GM21528 (cell line): ENCODE measurements at regions not wholly inside any gene's neighbourhood (a gene's known extent, or its start where the extent isn't known, plus 50 kb on each side); places are given as distances from the start of the nearest gene placed in this dataset.
A peak's percentile ranks its signal among the peaks of the same experiment; 100 is the strongest.

Experiments used
- ATAC-seq: cut with Tn5 transposase; IDR thresholded peaks from one replicate; pipeline ENCODE4 v1.9.1; 2021; ENCODE audit warnings: mild to moderate bottlenecking, moderate library complexity; ENCODE audit not compliant: unreplicated experiment, low FRiP score

DNA sequence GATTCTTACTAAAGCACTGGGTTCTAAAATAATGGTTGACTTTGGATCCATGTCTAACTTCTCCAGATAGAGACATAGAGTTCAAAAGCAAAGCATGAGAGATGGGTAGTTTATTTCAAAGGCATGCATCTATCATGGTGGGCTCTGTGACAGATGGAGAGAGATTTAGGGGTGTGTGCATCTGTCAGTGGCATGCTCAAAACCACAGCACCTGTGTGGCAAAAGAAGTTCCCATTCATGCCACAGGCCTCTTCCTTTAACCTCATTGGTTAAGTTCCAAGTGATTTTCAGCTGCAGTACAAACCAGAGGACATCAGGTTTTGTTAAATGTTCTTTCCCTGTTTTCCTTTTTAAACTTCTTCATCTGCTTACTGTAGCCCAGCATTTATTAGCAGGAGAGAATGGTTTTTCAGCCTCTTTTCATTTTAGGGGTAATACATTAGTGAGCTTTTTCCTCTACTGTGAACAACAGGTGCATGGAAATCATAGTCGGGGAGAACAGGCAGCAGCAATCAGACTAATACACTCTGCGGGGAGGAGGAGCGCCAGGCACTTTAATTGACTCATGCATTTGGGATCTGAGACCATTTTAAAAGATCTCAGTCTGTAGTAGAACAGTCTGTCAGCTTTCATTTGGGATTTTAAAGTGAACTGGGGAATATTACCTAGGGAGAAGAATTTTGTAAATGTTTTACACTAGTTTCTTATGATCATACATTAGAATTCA, 52.4 kb upstream of the UPP2 start:
- no peak for ATAC-seq

DNA sequence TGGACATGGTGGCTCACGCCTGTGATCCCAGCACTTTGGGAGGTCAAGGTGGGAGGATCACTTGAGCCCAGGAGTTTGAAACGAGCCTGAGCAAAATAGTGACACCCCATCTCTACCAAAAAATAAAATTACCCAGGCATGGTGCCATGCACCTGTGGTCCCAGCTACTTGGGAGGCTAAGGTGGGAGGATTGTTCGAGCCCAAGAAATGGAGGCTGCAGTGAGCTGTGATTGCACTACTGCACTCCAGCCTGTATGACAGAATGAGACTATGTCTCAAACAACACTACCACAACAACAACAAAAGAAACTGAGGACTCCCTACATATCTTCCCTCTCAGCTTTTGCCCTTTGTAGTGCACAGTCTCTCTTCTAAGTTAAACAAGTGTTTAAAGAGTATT, 53.3 kb upstream of the UPP2 start:
- ATAC-seq = no peak

DNA sequence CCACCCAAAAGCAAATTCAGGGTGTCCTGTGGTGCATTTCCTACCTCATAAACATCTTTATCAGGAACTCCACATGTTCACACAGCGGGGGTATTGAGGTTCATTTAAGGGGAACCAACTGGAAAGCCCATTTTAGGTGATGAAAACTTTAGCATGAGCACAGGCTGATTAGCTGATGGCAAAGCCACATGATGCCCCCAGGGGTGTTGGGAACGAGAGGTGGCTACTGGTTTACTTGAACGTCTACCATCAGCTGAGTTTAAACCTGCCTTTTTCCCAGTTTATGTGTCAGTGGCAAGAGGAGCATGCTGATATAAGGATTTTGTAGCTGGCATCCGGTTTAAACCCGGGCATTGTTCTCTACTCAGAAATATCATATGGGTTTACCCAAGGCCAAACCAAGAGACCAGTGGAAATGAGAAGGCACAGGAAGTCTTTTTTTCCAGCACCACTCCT, 54.5 kb upstream of the UPP2 start:
- no peak for ATAC-seq

DNA sequence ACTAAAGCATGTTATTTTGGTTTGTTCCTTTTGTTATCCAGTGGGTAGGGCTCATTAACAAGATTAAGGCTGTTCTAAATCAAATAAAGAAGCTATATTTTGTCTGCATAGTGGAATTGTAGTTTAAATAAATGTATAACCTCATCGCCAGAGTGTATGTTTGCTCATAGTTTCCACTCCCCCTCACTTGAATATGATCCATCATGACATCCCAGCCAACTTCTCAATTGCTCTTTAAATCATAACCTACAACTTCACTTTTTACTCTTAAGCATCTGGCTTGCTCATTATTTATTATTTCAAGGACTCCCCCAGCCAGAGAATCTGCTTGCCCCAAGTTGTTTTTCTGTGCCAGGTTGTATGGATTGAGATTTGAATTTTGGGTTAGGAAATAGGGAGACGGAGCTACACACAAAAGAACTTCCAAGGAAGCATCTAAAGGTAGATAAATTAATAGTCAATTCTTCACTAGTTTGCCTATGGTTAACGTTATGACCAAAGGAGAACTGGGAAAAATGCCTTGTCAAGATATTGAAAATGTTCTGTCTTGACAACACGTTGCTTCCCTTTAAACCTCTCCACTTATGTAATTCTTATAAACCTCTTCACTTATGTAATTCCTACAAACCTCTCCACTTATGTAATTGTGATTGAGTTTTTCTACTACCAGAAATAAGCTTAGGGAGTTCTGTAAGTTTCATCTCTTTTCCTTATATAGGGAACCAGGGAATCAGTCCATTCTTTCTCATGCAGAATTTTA, 55.4 kb upstream of the UPP2 start:
- no peak for ATAC-seq

DNA sequence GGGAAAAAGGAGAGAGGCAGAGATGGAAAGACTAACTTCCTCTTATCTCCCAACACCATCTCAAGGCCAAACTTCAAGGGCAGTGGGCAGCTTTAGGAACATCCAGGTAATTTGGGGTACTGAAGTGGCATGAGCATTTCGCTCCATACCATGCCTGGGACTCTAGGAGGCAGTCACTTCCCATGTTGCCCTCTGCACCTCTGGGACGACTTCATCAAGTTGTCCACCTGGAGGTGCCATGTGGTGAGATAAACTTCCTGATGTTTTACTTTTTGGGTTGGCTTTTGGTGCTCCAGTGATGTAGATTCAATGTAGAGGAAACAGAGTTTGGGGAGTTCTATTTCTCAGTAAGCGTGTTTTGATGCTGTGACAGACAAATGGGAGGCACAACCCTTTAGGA, 56.3 kb upstream of the UPP2 start:
- no peak for ATAC-seq

DNA sequence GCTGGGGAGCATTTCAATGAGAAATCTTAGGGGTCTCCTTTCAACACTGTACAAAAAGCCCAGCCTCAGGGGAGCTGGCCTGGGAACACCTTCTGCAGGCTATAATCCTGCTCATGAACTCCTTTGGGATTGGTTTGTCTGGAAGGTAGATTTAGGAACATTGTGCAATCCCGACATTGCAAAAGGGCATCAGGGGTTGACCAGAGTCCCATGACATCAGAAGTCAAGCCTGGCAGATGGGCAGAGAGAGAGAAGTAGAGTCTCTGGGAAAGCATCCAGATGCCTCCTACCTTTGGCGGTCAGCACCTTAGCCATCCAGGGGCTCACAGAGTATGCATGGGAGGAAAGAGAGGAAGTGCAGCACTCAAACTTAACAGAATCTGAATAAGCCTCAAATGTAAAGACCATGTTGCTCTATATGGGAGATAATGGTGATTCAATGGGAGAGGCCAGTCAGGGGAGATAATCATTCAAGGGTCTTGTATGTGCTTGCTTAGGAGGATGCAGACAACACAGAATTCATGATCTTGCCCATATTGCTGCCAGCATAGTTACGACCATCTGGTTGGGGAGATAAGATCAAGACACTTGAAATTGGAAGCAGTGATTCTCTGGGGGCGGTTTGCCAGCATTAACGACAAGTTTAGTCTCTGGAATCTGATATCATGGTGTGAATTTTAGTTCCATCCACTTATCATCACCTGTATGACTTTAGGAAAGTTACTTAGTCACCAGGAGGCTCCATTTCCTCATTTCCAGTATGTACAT, 58.3 kb upstream of the UPP2 start:
- no peak for ATAC-seq

DNA sequence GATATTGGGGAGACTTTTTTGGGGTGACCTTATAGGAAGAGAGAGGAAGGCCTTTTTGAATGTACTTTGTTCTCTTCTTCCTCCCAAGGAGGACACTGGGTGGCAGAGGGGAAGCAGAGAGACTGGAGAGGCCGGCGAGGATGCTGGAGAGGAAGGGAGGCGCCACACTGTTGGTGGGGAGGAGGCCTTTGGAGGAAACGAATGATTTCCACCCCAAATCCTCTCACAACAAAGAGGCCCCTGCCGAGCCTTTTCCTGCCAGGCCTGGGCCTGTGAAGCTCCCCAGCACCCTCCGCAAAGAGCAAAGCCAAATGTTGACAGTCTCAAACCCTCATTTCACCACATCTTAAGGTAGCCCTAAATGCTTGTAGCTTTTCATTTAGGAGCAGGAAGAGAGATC, 59.0 kb upstream of the UPP2 start:
- ATAC-seq = no peak

DNA sequence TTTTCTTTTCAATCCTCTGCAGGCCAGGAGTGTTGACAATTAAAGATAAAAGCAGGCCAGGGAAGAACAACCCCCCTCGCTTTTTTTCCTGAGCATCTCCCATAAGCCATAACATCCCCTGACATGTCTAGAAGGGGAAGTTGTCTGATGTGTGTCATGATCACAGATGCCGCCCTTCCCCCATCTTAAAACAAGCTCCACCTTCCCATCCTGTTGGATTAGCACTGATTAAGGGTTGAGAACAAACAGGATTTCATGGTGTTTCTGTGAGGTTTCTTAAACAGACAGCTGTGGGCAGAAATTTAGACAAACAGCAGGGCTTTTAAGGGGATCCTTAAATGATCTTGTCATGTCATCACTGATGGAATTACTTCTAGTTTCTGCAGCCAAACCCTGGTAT, 59.4 kb upstream of the UPP2 start:
- ATAC-seq = no peak

DNA sequence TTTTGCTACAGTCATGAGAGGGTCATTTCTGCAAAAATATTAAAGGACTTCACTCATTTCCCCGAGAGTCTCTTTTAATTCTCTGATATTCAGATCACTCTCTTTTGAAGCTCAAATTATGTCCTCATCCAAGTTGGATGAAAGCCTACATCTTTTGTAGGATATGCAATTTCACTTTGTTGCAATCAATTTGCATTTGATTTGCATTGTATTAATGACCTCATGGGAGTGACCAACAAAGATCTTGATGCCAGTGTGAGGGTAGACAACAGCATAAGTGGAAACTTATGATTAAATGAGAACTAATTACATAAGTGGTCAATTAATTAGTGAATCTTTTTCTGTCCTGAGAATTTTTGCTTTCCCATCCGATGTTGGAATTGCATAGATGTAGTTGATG, 60.3 kb upstream of the UPP2 start:
- ATAC-seq = no peak

DNA sequence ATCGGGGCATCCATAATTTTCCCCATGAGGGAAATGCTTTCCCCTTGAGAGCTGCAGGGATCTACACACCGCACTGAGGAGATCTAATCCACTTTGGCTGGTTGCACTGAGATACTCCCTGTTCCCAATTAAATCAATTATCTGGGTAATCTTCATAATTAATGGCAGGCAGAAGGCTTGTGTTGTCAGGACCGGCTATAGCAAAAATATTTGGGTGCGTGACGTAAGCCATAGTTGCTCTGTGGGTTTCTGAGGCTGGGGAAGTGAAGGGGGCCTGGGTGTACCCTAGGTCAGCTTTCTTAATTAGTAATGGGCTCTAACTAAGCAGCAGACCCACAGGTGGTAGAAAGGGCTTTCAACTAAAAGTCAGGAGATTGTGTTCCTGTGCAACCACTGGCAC, 62.8 kb upstream of the UPP2 start:
- ATAC-seq = no peak

DNA sequence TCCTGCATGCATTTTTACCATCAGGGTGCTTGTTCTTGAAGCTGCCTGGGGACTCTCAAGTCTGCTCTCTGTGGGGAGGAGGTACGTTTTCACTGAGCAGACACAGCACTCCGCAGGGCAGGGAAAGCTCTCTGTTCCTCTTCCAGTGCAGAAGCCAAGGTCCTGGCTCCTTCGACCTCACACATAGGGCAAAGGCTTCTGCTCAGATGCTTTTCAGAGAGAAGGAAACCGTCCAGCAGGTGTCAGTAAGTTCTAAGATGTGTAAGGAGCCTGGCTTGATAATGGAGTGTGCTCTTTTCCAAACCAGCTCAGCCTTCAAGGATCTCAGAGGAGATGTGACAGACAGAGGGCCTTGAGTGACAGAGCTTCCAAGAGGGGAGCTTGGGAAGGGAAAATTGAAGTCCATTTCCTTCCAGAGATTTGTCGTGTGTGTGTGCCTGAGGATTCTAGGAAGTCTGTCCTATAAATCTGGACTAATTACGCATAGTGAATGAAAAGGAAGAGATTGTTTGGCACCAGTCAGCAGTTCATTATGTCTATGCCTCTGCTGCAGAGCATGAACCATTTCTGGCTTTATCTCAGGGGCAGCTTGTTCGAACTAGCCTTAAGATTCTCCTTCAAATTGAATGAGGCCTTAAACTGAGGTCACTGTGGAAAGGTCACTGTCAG, 67.3 kb upstream of the UPP2 start:
- peak; percentile 61 for ATAC-seq

DNA sequence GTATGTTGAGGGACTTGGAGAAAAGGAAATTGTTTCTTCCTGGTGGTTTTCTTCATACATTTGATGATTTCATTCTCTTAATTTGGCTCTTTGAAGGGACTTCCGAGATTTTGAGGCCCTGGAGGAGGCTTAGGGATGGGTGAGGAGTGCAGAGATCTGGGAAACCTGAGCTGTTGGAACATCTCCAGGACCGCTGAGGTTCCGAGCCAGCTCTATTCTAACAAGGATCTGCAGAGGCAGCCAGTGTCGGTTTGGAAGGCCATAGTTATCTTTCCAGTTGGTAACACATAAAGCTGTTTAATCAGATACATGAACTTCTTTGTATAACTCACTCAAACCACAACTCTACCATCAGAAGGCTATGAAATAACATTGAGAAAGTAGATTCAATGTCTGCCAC, 70.3 kb upstream of the UPP2 start:
- ATAC-seq = no peak

DNA sequence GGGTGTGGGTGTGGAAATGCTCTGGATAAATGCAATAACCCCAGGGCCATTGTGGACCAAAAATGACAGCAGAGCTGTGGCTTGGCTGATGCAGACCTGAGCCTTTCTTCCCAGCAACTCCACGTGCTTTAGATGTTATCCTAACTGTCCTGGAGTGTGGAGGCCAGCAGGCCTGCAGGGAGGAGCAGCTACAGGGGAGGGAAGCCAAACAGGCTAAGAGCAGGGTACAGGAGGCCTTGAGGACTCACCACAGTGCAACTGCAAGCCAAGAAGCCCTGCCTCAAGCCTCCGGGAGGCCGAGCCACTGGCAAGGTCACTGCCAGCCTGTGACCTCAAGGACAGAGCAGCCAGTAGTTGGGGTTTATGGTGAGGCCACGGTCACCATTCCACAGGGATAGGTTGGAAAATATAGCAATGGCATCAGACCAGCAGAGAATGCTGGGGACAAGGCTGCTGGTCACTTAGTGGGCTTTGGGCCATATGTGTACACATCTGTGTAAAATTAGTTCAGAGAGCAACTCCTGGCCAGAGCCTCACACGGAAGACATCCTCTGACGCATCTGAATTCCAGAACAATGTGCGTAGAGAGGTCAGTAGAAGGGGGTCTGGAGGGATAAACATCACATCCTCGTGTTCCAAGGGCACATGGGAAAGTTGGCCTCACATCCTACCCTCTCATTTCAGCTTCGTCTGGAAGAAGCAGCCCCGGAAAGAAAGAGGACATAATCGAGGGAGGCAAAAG, 76.2 kb upstream of the UPP2 start:
- no peak for ATAC-seq

DNA sequence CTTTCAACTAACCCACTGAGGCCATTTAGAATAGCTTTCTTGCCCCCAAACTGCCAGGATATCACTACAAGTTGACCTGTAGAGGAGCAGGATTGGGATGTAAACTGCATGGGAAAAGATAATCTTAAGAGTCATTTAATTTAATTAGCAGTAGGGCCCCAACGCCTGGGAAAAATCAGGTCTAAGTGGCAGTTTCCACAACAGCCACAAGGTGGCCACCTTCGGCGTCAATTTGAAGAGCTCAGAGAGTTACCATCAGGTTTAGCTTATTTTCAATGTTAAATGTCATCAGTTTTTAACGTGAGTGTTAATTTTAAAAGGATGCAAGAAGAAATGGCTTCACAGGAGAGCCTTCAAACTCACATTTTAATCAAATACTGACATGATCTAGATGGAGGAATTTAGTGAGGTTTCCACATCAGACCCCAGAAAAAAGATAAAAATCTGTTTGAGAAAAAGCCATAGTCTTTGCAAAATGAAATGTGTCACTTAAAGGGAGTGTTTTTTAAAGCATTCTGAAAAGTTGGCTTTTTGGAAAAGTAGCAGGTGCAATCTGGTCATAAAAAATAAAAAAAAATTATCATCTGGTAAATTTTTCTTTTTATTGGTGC, 77.3 kb upstream of the UPP2 start:
- ATAC-seq = no peak

DNA sequence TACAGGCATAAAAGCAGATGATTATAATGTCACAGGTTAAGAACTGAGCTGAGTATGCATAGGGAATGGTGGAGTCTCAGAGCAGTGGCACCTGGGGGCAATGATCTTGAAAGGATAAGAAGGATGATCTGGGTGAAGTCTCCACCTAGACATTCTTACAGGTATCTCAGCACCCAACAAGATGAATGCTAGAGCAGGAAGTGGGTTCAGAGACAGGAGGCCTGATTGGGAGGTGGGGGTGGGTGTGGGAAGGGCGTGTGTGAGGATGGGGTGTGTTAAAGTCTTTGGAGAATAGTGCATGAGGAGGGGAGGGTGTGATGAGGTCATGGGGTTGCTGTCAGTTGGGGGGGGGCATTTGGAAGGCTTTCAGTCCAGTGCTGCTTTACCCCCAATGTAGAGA, 78.8 kb upstream of the UPP2 start:
- ATAC-seq = no peak

DNA sequence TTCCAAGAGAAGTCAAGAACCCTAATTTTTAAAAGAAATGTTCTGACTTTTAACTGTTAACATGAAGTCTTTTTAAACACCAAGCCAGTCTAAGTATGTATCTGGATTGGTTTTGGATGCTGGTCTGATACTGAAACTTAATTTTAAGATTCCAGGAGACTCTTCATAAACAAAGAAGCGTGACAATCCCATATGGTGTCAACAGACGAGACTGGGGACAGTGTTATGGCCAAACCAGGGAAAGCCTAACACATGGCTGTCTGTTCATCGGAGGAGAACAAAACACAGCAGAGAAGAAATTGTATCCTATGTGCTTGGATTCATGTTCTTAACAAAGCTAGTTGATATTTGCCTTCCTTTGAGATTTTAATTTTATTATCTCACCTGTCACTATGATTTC, 80.5 kb upstream of the UPP2 start:
- no peak for ATAC-seq

DNA sequence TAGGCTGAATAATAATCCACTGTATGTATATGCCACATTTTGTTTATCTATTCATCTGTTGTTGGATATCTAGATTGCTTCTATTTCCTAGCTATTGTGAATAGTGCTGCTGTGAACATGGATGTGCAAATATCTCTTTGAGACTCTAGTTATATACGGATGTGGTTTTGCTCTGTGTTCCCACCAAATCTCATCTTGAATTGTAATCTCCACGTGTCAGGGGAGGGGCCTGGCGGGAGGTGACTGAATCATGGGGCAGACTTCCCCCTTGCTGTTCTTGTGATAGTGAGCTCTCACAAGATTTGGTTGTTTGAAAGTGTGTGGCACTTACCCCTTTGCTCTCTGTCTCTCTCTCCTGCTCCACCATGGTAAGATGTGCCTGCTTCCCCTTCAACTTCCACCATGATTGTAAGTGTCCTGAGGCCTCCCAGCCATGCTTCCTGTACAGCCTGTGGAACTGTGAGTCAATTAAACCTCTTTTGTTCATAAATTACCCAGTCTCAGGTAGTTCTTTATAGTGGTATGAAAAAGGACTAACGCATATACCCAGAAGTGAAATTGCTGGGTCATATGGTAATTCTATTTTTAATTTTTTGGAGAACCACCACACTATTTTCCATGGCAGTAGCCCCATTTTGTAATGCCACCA, 86.1 kb upstream of the UPP2 start:
- no peak for ATAC-seq

DNA sequence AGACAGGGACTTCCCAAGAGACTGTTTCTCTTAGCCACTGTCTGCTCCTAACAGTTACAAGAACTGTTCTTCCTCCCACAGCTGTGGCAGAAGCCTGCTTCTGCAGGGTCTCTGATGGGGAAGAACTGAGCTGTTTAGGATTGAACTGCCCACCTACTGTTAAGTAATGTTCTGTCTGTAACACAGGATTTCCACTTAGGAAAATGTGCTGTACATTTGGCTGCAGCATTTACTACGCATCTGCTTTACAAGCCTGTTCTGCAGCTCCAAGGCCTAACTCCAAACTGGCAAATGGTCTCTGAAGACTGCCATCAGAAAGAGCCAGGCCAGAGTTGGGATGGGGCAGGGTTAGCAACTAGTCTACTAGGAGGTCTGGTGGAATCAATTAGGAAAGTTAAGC, 87.8 kb upstream of the UPP2 start:
- ATAC-seq = no peak

DNA sequence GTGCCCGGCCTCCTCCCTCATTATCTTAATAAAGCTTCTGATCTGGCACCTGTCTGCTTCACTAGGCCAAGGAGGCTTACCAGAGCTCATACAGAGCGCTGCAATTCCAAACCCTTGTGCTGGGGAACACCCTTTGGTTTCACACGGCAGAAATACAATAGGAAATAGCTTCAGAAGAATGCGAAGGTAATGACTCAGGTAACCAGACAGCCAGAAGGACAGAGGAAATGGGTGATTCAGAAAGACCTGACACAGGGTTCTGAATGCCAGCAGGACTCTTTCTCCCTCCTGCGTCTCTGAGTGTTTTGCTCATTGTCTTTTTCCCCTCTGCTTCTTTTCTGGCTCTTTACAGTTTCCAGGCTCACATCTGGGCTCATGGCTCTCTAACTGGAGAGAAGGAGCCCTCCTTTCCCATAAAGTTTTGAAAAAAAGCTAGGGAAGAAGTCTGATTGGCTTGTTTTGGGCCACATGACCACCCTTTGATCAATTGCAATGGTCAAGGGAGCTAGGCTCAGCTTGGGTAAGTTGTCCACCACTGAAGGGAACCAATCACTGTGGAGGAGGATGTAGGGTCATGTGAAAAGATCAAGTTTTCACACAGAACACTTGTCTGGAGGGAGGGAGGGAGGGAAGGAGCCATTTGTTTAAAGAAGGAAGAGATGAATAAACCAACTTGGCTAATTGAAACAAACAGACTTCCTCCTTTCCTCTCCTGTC, 90.5 kb upstream of the UPP2 start:
- ATAC-seq = no peak
